ENCODE measurements at regions not wholly inside any gene's neighbourhood (a gene's known extent, or its start where the extent isn't known, plus 50 kb on each side); places are given as distances from the start of the nearest gene placed in this dataset.

DNA sequence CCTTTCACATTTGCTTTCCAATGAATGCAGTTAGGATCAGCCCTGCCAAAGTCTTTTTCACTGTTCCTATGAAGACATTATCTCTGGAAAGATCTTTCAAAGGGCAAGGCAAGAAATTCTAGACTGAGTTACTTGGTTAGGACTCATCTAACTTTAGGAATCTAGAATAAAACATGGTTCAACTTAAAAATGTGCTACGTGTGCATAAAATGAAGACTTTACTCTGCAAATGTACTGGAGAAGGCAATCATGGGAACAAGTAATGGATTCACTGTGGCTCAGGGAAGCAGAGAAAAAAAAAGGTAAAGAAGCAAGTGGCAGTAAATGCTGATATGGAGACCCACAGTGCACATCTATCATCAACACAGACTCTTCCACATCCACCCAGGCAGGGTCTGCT, 297.4 kb downstream of the HNRNPD start:
- TF ChIP-seq, protein P1, sequence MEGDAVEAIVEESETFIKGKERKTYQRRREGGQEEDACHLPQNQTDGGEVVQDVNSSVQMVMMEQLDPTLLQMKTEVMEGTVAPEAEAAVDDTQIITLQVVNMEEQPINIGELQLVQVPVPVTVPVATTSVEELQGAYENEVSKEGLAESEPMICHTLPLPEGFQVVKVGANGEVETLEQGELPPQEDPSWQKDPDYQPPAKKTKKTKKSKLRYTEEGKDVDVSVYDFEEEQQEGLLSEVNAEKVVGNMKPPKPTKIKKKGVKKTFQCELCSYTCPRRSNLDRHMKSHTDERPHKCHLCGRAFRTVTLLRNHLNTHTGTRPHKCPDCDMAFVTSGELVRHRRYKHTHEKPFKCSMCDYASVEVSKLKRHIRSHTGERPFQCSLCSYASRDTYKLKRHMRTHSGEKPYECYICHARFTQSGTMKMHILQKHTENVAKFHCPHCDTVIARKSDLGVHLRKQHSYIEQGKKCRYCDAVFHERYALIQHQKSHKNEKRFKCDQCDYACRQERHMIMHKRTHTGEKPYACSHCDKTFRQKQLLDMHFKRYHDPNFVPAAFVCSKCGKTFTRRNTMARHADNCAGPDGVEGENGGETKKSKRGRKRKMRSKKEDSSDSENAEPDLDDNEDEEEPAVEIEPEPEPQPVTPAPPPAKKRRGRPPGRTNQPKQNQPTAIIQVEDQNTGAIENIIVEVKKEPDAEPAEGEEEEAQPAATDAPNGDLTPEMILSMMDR (IDR thresholded peaks at IDR 0.05) = no peak
- no peak for TF ChIP-seq POLR2AphosphoS5 (IDR thresholded peaks at IDR 0.05)
- no peak for TF ChIP-seq POLR2A (IDR thresholded peaks at IDR 0.05; ENCODE audit: low read depth)
- no peak for TF ChIP-seq EP300 (IDR thresholded peaks at IDR 0.05)
